ENCODE measurements at regions not wholly inside any gene's neighbourhood (a gene's known extent, or its start where the extent isn't known, plus 50 kb on each side); places are given as distances from the start of the nearest gene placed in this dataset.
A peak's percentile ranks its signal among the peaks of the same experiment; 100 is the strongest.

- Mint-ChIP-seq H3K27ac (no peak overlapping the region), H3K4me3 (no peak overlapping the region), H3K9me3 (peaks cover 23% of the 10 kb centered on the region), H3K27me3 (ENCODE audit: insufficient read depth) (no peaks in the 10 kb centered on the region), H3K36me3 (ENCODE audit: low read depth) (peaks cover 28% of the 10 kb centered on the region), H3K4me1 (ENCODE audit: low read depth) (peaks cover 62% of the 10 kb centered on the region)
- TF ChIP-seq CTCF (IDR thresholded peaks at IDR 0.05): peak; percentile 30
- DNase-seq: no peak
These were observed 488.3 kb downstream of the CCDC85A start for GRCh38 chr2:56671973-56672569.

- no peak for TF ChIP-seq CTCF (IDR thresholded peaks at IDR 0.05)
- no peak for DNase-seq
- Mint-ChIP-seq H3K36me3 (ENCODE audit: low read depth) (peaks cover 39% of the 10 kb centered on the region), H3K4me3 (no peak overlapping the region), H3K27ac (no peak overlapping the region), H3K9me3 (peaks cover 23% of the 10 kb centered on the region), H3K27me3 (ENCODE audit: insufficient read depth) (no peaks in the 10 kb centered on the region), H3K4me1 (ENCODE audit: low read depth) (peaks cover 54% of the 10 kb centered on the region)
These were observed 490.3 kb downstream of the CCDC85A start for GRCh38 chr2:56674084-56674483.

GRCh38 chr2:56676966-56677365 lies 493.2 kb downstream of the CCDC85A start:
- Mint-ChIP-seq H3K36me3 (ENCODE audit: low read depth) (peaks cover 27% of the 10 kb centered on the region), H3K27ac (no peak overlapping the region), H3K27me3 (ENCODE audit: insufficient read depth) (no peaks in the 10 kb centered on the region), H3K4me3 (no peak overlapping the region), H3K9me3 (peaks cover 16% of the 10 kb centered on the region), H3K4me1 (ENCODE audit: low read depth) (peaks cover 66% of the 10 kb centered on the region)
- DNase-seq: no peak
- no peak for TF ChIP-seq CTCF (IDR thresholded peaks at IDR 0.05)

GRCh38 chr2:56680971-56681631 lies 497.3 kb downstream of the CCDC85A start:
- DNase-seq: peak; percentile 63
- H3K4me1 Mint-ChIP-seq (ENCODE audit: low read depth): peaks cover 62% of the 10 kb centered on the region
- H3K9me3 Mint-ChIP-seq: no peaks in the 10 kb centered on the region; the same call in 1 of the 2 replicates
- no peak for TF ChIP-seq CTCF (IDR thresholded peaks at IDR 0.05)
- H3K27ac Mint-ChIP-seq: peak overlapping the region; percentile 86
- peaks cover 13% of the 10 kb centered on the region for H3K36me3 Mint-ChIP-seq (ENCODE audit: low read depth)
- no peaks in the 10 kb centered on the region for H3K27me3 Mint-ChIP-seq (ENCODE audit: insufficient read depth)
- H3K4me3 Mint-ChIP-seq: peak overlapping the region; percentile 37; the same call in 1 of the 2 replicates

GRCh38 chr2:56681659-56682396 lies 498.0 kb downstream of the CCDC85A start:
- peak overlapping the region; percentile 86 for H3K27ac Mint-ChIP-seq
- peak; percentile 53 for DNase-seq

More at GRCh38 chr2:56681659-56682396, 498.0 kb downstream of the CCDC85A start:
- TF ChIP-seq CTCF (IDR thresholded peaks at IDR 0.05): no peak
- Mint-ChIP-seq H3K36me3 (ENCODE audit: low read depth) (peaks cover 13% of the 10 kb centered on the region), H3K4me1 (ENCODE audit: low read depth) (peaks cover 68% of the 10 kb centered on the region), H3K27me3 (ENCODE audit: insufficient read depth) (no peaks in the 10 kb centered on the region), H3K4me3 (peak overlapping the region; percentile 6; the same call in 1 of the 2 replicates), H3K9me3 (no peaks in the 10 kb centered on the region; the same call in 1 of the 2 replicates)

All from HFFc6 (cell line).